Activated T-helper 1 cell treated with anti-CD3 and anti-CD28 coated beads, Interleukin-2, amount 50 U/mL, for 16 hours (primary cell): ENCODE measurements at regions not wholly inside any gene's neighbourhood (a gene's known extent, or its start where the extent isn't known, plus 50 kb on each side); places are given as distances from the start of the nearest gene placed in this dataset.
"Not testable (repeated sequence)": the region's sequence is repeated elsewhere in the genome, so short reads cannot be mapped to it uniquely, and the experiment has no call there.

Source experiments
- DNase-seq, 2 donors: peaks; one replicate each; pipeline ENCODE4 v3.0.0-alpha.2; 2020; ENCODE audit warnings: low read depth in 1 of 2, low spot score in 1 of 2

DNA sequence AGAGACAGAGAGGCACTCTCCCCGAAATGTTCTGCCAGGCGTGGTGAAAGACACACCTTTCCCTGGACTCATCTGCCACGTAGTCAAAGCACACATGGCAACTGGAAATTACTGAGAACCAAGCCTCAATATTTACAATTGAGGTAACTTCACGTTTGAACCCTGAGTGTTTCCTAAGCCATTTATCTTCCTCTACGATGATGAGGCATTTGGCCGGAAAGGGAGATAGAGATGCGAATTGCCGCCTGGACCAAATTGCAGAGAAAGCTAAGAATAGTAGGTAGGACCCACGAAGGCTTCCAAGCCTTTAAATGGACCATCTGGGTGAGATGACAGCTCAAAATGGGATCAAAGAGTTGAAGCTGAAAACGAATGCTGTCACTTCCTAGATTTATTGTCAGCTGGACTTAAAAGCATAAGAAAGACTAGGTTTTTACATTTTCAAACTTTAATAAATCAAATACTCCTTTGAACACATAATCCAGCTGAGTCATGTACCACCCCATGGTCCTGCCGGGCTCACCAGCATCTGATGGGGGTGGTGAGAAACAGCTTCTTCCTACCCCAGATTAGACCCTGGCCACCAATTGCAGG, 135.6 kb upstream of the LYZL2 start:
- DNase-seq, result no peak

DNA sequence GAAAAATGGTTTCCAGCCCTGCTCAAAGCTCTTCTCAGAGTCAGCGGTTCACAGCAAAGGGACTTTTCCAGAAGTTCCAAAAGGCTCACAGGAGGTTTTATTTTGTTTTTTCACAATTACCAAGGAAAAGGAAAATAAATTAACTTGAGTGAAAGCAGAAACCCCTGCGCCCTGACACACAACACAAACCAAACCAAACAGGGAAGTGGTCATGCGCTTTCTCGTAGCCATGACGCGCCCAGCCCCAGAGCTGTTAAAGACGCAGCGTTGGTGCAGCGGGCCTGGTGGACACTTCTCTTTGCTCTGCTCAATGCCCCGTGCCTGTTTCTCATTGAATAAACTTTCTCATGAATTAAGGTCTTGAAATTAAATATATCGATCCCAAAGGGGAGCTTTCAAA, 134.4 kb upstream of the LYZL2 start:
- DNase-seq, result no peak

DNA sequence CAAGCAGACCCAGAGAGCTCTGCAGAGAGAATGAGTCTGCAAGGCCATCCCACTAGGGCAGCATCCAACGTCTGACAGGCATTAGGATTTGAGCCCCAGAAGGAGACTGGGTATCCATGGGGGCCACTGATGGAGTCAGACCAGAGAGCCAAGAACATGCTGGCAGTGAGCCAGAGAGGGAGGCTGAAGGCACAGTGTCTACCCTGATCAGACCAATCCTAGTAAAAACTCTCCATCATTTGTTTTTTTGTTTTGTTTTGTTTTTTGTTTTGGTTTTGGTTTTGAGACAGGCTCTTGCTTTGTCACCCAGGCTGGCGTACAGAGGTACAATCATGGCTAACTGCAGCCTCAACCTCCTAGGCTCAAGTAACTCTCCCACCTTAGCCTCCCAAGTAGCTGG, 133.1 kb upstream of the LYZL2 start:
- no peak for DNase-seq

DNA sequence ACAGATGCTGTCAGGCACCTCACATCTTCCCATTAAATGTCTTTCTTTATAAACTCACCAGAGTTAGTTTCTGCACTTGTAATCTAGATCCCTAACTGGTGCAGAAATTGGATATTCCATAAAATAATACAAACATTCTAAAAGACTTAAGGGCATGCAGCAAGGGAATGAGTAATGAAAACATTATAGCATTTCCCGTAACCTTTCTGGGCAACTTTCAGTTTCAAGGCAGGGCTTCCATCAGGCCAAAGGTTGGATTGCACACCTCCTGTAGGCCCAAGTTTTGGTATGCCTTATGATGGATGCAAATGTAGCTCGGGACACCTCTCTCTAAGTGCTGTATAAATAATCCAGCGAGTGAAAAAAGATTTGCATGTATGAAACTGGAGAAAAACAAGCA, 129.9 kb upstream of the LYZL2 start:
- DNase-seq, result no peak

DNA sequence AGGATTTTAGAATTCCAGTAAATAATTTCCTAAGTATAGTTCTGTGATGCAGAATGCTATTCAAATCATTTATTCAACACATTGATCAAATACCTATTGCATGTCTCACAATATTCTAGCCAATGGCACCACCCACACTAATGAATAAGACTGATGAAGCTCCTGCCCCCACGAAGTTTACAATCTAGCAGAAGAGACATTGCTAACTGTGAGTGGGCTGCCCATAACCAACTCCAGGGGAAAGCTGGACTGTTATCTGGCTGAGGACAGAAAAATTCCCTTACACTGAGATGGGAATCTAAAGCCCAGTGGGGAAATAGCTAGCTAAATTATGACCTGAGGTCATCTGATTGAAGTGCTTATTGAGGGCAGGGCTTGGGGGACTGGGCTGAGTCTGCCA, 128.8 kb upstream of the LYZL2 start:
- no peak for DNase-seq

DNA sequence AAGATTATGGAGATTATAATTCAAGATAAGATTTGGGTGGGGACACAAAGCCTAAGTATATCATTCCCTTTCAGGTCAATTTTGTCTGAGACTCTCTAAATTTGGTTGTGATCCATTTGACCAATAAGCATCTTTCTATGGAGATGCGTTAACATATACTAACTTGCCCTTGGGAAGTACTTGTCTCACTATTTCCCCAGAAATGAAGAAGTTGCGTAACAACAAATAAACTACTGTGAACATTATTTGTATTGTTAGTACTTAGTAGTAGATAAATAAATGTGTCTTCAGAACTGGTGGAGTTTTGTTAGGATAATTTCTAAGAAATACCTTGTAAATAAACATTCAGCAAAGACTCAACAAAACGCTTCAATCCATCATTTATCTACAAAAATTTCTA, 127.3 kb upstream of the LYZL2 start:
- DNase-seq, result no peak

DNA sequence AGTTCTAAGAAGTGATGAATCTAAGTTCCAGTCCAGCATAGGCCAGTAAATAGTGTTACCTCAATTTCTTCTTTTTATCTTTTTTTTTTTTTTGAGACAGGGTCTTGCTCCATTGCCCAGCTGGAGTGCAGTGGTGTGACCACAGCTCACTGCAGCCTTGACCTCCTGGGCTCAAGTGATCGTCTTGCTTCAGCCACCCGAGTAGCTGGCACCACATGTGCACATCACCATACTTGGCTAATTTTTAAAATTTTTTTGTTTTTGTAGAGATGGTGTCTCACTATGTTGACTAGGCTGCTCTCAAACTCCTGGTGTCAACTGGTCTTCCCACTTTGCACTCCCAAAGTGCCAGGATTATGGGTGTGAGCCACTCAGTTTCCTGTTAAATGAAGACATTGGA, 126.6 kb upstream of the LYZL2 start:
- no peak for DNase-seq

DNA sequence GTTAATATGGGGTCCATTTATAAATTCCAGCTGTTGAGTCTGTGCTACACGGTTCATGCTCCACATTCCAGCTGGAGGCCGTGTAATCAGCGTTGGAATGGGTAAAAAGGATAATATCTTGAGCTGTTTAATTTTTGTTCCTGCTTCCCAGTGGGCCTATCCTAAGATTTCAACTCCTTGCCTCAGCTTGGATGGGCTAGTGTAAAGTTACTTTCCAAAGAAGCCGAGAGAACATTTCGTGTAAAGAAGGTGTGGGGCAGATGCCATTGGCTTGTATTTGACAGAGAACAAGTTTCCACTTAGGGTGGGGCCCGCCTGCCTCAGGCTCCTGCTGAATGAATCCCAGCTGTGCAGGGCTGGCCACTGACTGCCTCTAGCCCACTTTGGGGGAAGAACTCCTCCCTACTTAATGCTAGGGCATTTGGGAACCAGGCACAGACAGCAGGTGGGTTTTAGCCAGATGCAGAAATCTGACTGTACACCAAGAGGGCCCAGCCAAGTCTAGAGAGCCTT, 125.9 kb upstream of the LYZL2 start:
- DNase-seq, result no peak

DNA sequence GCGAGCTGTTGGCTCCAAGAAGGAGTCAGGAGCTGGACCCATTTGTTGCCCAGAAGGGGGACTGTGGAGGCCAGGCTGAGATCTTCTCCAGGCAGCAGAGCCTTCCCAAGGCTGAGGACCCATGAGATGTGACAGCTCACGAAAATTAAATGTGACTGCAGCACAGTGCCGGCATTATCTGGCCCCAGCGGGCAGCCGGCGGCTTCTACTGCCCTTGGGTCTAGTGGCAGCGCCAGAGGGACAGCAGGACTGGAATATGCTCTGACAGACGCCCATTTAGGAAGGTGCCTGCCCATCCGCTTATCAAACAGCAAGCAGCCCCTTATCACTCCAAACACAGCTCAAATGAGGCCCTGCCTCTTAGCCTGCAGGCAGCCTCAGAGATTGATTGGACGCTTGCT, 122.9 kb upstream of the LYZL2 start:
- DNase-seq, result no peak

DNA sequence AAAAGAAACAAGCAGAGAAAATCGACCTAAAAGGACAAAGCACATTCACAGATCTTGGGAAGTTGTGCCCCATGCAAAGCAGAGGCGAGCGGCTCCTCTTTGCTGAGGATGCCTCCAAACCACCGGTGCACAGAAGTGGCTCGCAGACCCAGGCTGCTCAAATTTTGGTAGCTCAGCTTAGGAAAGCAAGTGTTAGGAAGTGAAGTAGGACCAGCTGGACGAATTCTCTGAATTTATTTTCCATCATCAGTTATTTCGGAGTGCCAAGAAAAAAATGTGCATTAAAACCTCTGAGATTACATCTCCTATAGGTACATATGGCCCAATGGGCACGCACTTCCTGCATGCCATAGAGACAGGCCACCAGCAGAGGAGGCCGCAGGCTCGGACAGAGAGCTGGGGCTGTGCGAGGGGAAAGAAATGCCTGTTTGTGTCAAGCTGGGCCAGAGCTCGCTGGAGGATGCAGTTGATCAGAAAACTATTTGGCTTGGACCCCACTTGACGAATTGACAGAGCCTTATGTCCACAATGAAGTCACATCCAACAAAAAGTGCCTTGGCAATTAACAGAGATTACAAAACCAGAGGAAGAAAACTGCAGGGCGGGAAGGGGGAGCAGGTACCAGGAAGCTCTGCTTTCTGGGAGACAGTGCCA, 122.3 kb upstream of the LYZL2 start:
- DNase-seq, result peak in 1 of 2 donors; percentile 56

DNA sequence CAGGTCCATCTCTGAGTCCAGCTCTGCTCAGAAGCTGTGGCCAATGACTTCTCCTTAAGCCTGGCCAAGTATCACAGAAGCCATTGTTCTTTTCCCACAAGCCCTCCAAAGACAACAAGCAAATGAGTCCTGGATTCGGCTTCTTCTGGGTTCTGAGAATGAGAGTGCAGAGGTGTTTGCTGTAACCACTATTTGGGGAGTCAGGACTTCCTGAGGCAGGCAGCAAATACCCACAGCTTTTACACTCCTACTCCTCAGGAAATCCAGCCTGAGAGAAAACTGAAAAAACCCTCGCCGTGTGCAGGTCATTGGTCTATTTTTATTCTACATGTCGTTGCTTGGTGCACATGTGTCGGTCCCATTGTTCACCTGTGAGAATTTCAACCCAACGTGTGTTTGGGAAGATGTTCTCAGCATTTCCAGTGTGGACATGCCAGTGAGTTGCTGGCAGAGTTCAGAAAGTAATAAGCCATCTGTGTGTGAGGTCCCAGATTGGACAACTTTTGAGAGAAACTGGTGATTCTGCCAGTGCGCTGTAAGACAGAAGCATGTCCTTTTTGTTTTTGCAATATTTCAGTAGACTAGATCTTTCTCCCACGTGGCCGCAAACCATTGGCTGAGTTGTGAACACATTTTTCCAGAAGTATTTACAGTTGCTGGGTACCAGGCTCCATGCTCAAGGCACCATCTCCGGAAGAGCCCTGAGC, 121.6 kb upstream of the LYZL2 start:
- no peak for DNase-seq

DNA sequence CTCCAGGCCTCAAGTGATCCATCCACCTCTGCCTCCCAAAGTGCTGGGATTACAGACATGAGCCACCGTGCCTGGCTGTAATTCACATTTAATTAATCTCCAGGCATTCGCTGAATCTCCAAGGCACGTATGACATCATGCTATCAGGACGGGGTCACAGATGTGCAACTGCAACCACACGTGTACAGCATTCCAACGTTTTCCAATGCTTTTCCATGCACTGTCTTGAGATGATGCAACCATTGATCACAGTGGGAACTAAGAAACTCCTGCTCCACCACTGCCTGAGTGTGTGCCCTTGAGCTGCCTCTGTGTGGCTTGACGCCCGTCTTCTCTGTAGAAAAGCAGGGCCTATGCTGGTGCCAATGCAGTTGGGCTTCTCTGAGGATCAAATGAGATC, 119.8 kb upstream of the LYZL2 start:
- DNase-seq, result no peak

DNA sequence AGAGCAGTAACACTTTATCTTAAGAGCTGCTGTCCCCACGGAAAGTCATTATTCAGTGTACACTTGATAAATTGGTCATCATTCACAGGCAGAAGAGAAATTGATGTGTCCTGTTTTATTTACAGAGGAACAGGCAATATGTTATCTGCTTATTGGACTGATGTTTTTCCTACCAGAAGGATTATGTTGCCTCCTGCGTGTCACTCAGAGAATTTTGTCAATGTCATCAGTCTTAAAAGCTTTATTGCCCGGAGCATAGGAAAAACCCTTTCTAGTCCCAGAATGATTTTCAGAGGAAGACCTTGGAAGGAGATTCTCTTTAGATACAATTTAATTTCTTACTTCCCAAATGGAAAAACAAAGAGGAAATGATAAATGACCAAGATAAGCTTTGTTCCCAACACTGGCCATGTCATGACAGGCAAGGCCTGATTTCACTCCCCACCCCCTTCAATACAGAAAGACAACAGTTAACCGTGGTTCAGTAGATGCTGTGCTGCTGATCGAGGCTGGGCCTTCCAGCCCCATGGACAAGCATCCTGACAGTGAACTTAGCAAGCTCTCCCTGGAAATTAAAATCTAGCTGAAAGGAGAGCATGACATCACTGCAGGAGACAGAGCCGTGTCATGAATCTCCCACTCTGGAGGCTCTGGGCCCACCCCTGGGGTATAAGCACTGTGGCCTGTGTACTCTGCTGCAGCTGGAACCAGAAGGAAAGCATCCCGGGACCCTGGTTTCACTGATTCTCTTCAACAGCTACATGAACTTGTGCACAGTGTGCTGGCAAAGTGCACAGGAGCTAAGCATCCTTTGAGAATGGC, 118.8 kb upstream of the LYZL2 start:
- DNase-seq, result no peak

DNA sequence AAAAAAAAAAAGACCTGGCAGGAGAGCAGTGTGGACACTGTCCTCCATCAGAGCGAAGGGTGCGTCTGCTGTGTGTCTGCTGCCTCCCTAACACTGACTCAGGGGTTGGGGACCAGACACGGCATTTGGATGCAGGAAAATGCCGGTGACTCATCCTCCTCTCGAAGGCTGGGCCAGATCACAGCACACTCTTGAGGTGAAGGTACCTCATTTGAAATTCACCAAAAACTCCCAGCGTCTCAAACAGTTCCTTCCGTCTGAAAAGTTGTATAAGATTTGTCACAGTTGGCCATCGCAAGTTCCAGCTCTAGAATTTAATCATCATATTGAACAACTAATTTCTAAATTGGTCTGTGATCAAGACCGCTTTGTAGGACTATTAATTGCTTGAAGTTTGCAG, 118.1 kb upstream of the LYZL2 start:
- peak in 1 of 2 donors; percentile 2 for DNase-seq

DNA sequence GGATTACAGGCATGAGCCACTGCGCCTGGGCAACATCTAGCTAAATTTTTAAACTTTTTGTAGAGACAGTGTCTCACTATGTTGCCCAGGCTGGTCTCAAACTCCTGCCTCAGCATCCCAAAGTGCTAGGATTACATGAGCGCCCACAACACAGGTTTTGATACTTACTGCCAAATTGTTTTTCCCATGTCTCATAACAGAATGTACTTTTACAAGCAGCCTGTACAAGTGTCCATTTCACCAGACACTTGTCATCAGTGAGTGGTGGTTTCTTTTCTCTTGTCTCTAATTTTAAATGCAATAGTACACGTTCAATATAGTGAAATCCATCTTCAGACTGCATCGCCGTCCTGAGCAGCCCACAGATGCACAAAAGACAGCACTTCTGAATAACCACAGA, 116.4 kb upstream of the LYZL2 start:
- DNase-seq, result no peak

DNA sequence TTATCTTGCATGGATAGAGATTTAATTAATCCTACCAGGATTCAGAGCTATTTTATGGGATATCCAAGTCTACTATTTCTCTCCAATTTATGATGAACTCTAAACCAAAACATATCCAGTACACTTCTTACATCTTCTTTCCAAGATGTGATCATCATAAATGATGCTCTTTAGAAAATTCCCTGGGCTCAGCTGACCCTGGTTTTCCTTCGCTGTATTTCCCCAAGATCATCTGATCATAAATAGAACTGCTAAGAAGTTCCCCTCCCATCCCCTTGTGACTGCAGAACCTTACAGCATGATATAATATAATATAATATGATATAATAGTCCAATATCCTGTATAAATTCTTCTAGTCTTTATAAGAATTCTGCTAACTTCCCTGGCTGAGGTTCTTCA, 114.6 kb upstream of the LYZL2 start:
- DNase-seq, result no peak

DNA sequence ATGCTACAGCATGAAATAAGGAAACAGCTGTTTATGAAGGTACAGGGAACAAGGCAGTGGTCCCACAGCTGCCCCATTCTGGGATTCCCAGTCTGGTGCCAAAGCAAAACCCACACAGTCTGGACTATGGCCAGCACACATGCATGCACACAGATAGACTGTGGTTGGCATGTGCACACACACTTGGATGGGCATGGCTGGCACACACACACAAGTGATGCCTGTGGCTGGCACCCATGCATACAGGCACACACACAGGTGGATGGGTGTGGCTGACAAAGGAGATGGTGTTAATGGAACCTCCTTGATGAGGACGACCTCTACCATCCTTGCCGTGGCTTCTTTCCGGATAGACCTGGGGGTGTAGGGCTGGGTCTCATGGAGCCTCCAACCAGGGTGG, 114.0 kb upstream of the LYZL2 start:
- no peak for DNase-seq

DNA sequence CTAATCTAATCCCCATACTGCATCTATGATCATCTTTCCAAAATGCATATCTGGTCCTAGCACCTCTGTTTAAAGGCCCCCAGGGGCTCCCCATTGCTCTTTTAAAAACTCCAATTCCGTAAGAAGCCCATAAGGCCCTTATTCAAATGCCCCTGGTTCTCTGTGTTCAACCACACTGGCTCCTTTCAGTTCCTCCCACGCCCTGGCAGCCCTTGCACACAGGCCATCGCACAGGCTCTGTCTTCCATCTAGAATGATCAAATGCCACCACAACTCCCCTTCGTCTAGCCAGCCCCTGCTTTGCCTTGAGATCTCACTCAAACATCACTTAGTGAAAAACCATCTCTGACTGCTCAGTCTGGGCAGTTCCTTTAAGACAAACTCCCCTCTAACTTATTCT, 112.9 kb upstream of the LYZL2 start:
- DNase-seq, result no peak

DNA sequence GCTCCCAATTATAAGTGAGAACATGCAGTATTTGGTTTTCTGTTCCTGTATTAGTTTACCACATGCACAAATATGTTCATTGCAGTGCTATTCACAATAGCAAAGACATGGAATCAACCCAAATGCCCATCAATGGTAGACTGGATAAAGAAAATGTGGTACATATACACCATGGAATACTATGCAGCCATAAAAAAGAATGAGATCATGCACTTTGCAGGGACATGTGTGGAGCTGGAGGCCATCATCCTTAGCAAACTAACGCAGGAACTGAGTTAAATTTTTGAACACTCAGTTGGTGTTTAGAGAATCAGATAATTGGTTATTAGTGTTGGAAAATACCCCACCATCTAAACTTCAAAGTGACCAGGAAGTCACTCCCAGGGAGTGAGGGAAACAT, 111.2 kb upstream of the LYZL2 start:
- DNase-seq, result not testable (repeated sequence)

DNA sequence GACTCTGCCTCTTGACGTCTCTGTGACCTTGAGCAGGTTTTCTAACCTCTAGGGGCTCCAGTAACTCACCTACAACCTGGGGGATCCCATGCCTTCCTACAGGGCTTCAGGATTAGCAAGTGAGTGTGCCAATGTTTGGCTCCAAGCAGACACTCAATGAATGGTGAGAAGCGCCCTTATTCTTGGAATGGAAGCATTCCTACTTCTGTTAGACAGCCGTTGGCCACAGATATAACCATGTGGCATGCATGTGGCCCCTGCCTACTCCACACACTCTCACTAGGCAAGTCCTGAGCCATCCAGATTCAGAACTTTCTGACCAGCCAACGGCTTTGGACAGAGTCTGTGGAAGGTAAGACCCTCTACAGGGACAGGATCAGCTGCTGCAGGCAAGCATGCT, 108.9 kb upstream of the LYZL2 start:
- DNase-seq, result no peak

DNA sequence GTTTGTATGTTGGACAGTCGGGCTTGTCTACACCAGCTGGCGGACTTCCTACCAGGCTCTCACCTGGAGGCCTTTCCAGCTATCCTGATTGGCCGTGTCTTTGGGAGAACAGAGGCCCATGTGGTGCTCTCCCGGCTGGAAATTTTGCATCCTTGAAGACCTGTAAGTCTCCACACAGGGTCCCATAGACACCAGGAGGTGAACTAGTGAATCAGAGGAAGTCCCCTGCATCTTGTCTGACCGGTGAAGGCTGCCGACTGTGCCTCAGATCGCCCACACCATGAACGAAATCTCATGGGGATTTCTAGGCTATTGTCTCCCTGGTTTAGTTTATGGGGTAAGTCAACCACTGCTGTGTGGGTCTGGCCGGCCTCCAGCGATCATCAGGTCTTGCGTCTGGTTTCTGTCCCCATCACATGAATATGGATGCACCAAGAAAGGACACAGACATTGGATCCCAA, 108.4 kb upstream of the LYZL2 start:
- no peak for DNase-seq
